Keratinocyte (primary cell): ENCODE measurements at regions not wholly inside any gene's neighbourhood (a gene's known extent, or its start where the extent isn't known, plus 50 kb on each side); places are given as distances from the start of the nearest gene placed in this dataset.
"Not testable (repeated sequence)": the region's sequence is repeated elsewhere in the genome, so short reads cannot be mapped to it uniquely, and the experiment has no call there.

Source experiments
- DNase-seq: peaks from one replicate; pipeline ENCODE4 v3.0.0-alpha.2; 2011; ENCODE audit warnings: low read depth, missing footprints, low spot score
- FAIRE-seq: peaks from 2 replicates; lab custom pipeline; 2011; peaks lifted over from hg19 to GRCh38; lab: Jason Lieb, UNC
- H2AFZ ChIP-seq: 2 replicates; pipeline ENCODE4 v1.6.0; 2012; ENCODE audit warnings: low read length, control low read depth, inconsistent platforms; ENCODE audit not compliant: control insufficient read depth
- H3K27ac ChIP-seq: 2 replicates; pipeline ENCODE4 v1.5.1; 2011; ENCODE audit warnings: low read length; ENCODE audit not compliant: control insufficient read depth, insufficient read depth
- H3K27me3 ChIP-seq: 3 replicates; pipeline ENCODE4 v1.6.0; 2011; ENCODE audit warnings: low read length; ENCODE audit not compliant: control insufficient read depth, insufficient read depth; ENCODE audit errors: extremely low read depth
- H3K36me3 ChIP-seq, 2 experiments: 2 replicates in 1 of 2; 3 replicates in 1 of 2; pipeline ENCODE4 v1.5.1; 2011; ENCODE audit warnings: low read length in 2 of 2, mild to moderate bottlenecking in 1 of 2; ENCODE audit not compliant: control insufficient read depth in 2 of 2, insufficient read depth in 2 of 2; ENCODE audit errors: extremely low read depth in 1 of 2
- H3K4me1 ChIP-seq: 3 replicates; pipeline ENCODE4 v1.5.1; 2011; ENCODE audit warnings: low read length; ENCODE audit not compliant: control insufficient read depth, insufficient read depth; ENCODE audit errors: extremely low read depth
- H3K4me2 ChIP-seq: 3 replicates; pipeline ENCODE4 v1.6.0; 2011; ENCODE audit warnings: low read depth, low read length; ENCODE audit not compliant: control insufficient read depth, insufficient read depth; ENCODE audit errors: extremely low read depth
- H3K4me3 ChIP-seq, 3 experiments: fragments of 200-600 bp in 1 of 3; sonication (generic) in 1 of 3; 2 replicates in 2 of 3; 3 replicates in 1 of 3; pipeline ENCODE4 v1.5.1; 2011 to 2016; ENCODE audit warnings: low read length in 3 of 3, mild to moderate bottlenecking in 3 of 3, control low read depth in 2 of 3, inconsistent platforms in 1 of 3, low read depth in 1 of 3, mixed read lengths in 1 of 3, mixed run types in 1 of 3, moderate library complexity in 1 of 3; ENCODE audit not compliant: control insufficient read depth in 2 of 3, insufficient read depth in 2 of 3; ENCODE audit errors: extremely low read depth in 1 of 3
- H3K79me2 ChIP-seq: 2 replicates; pipeline ENCODE4 v1.6.0; 2012; ENCODE audit warnings: low read length; ENCODE audit not compliant: control insufficient read depth, insufficient read depth
- H3K9ac ChIP-seq: 3 replicates; pipeline ENCODE4 v1.6.0; 2011; ENCODE audit warnings: low read length; ENCODE audit not compliant: control insufficient read depth, insufficient read depth; ENCODE audit errors: extremely low read depth
- H3K9me1 ChIP-seq: 3 replicates; pipeline ENCODE4 v1.6.0; 2011; ENCODE audit warnings: low read length; ENCODE audit not compliant: control insufficient read depth, insufficient read depth; ENCODE audit errors: extremely low read depth
- H3K9me3 ChIP-seq: 2 replicates; pipeline ENCODE4 v1.5.1; 2012; ENCODE audit warnings: low read depth, low read length; ENCODE audit not compliant: control insufficient read depth
- H4K20me1 ChIP-seq: 3 replicates; pipeline ENCODE4 v1.6.0; 2011; ENCODE audit warnings: low read length; ENCODE audit not compliant: control insufficient read depth, insufficient read depth; ENCODE audit errors: extremely low read depth
- CTCF ChIP-seq, 3 experiments: IDR thresholded peaks in 1 of 3; conservative IDR thresholded peaks in 1 of 3; optimal IDR thresholded peaks in 1 of 3; 2 replicates in 2 of 3; 3 replicates in 1 of 3; pipeline versions ENCODE3 to v1.5.1; 2011; ENCODE audit warnings: low read length in 3 of 3, mild to moderate bottlenecking in 3 of 3, moderate library complexity in 2 of 3, control low read depth in 1 of 3, inconsistent platforms in 1 of 3; ENCODE audit not compliant: insufficient read depth in 2 of 3; ENCODE audit errors: extremely low read depth in 1 of 3
- EZH2 ChIP-seq: IDR thresholded peaks from one replicate; pipeline ENCODE4 v1.6.1; 2012; ENCODE audit warnings: inconsistent platforms, mild to moderate bottlenecking, low read length, moderate library complexity
- dilution Hi-C: fragments of 300-500 bp; cut with MboI; formaldehyde crosslinking; loops from one replicate; pipeline ENCODE4 v1.7.0; 2020; ENCODE audit warnings: low sequenced_read_pairs; ENCODE audit not compliant: extremely low pct_ligation_motif_present

- no peak overlapping the region for H2AFZ ChIP-seq
- no peak overlapping the region for H3K4me3 ChIP-seq
- FAIRE-seq (no peak), DNase-seq (no peak)
- H3K9me1 ChIP-seq: no peaks in the 10 kb centered on the region
- dilution Hi-C loops: no loop called here
- no peak for TF ChIP-seq CTCF (optimal IDR thresholded peaks at IDR 0.05 in 1 of 3, IDR thresholded peaks at IDR 0.05 in 1 of 3, conservative IDR thresholded peaks at IDR 0.05 in 1 of 3; ENCODE audit: extremely low read depth in 1 of 3, insufficient read depth in 2 of 3, low read length in 3 of 3)
- TF ChIP-seq EZH2: no peak
- H3K27me3 ChIP-seq: no peaks in the 10 kb centered on the region
- no peaks in the 10 kb centered on the region for H3K9me3 ChIP-seq
- no peaks in the 10 kb centered on the region for H3K36me3 ChIP-seq
- H4K20me1 ChIP-seq: no peaks in the 10 kb centered on the region
- no peak overlapping the region for H3K4me2 ChIP-seq
- H3K4me1 ChIP-seq: no peaks in the 10 kb centered on the region
- no peak overlapping the region for H3K9ac ChIP-seq
- no peaks in the 10 kb centered on the region for H3K79me2 ChIP-seq
- H3K27ac ChIP-seq: no peak overlapping the region
Observed at GRCh38 chr18:39149211-39149806, 1583.7 kb upstream of the CELF4 start.

GRCh38 chr18:39134255-39134654 is 1568.7 kb upstream of the CELF4 start:
- H3K4me3 ChIP-seq: no peak overlapping the region
- no peak overlapping the region for H3K27ac ChIP-seq
- H3K36me3 ChIP-seq: no peaks in the 10 kb centered on the region
- no peaks in the 10 kb centered on the region for H3K9me3 ChIP-seq
- FAIRE-seq: no peak
- no peaks in the 10 kb centered on the region for H3K27me3 ChIP-seq
- H3K4me1 ChIP-seq: no peaks in the 10 kb centered on the region
- no peaks in the 10 kb centered on the region for H4K20me1 ChIP-seq
- H2AFZ ChIP-seq: no peak overlapping the region
- dilution Hi-C loops: no loop called here
- no peak for TF ChIP-seq EZH2
- no peak for TF ChIP-seq CTCF (optimal IDR thresholded peaks at IDR 0.05 in 1 of 3, IDR thresholded peaks at IDR 0.05 in 1 of 3, conservative IDR thresholded peaks at IDR 0.05 in 1 of 3; ENCODE audit: extremely low read depth in 1 of 3, insufficient read depth in 2 of 3, low read length in 3 of 3)
- H3K9ac ChIP-seq: no peak overlapping the region
- no peaks in the 10 kb centered on the region for H3K9me1 ChIP-seq
- no peak overlapping the region for H3K4me2 ChIP-seq
- no peaks in the 10 kb centered on the region for H3K79me2 ChIP-seq
- DNase-seq: no peak

GRCh38 chr18:39127538-39127937 is 1561.9 kb upstream of the CELF4 start:
- H3K4me3 ChIP-seq, FAIRE-seq, H3K9ac ChIP-seq, dilution Hi-C loops, H4K20me1 ChIP-seq, H3K79me2 ChIP-seq, H3K4me2 ChIP-seq, H3K9me1 ChIP-seq, DNase-seq, H3K27ac ChIP-seq, H2AFZ ChIP-seq, H3K27me3 ChIP-seq, H3K9me3 ChIP-seq, H3K36me3 ChIP-seq, H3K4me1 ChIP-seq: not testable (repeated sequence)
